Prostate gland (tissue), 2 donors: ENCODE measurements at regions not wholly inside any gene's neighbourhood (a gene's known extent, or its start where the extent isn't known, plus 50 kb on each side); places are given as distances from the start of the nearest gene placed in this dataset.

Source experiments
- CTCF ChIP-seq, 4 experiments: fragments of 200-600 bp in 2 of 4; fragments of 450-650 bp in 2 of 4; sonication (generic) in 2 of 4; IDR thresholded peaks; 1 replicate in 3 of 4; 2 replicates in 1 of 4; pipeline ENCODE4 v1.5.1; 2016 to 2019; ENCODE audit warnings: antibody characterized with exemption in 4 of 4, mild to moderate bottlenecking in 2 of 4, moderate library complexity in 2 of 4
- POLR2A ChIP-seq: fragments of 450-650 bp; IDR thresholded peaks from one replicate; pipeline ENCODE4 v1.6.1; 2016; ENCODE audit warnings: antibody characterized with exemption, mild to moderate bottlenecking
- POLR2AphosphoS5 ChIP-seq: sonication (generic); formaldehyde crosslinking; IDR thresholded peaks from one replicate; pipeline ENCODE4 v1.6.1; 2017; ENCODE audit warnings: antibody characterized with exemption

GRCh38 chr18:73296686-73297085, 428.9 kb upstream of the NETO1 start:
- no peak for TF ChIP-seq CTCF (IDR thresholded peaks at IDR 0.05)
- no peak for TF ChIP-seq POLR2AphosphoS5
- no peak for TF ChIP-seq POLR2A
